CD4-positive, alpha-beta T cell treated with Interleukin-6 for 4 hours (primary cell): ENCODE measurements at regions not wholly inside any gene's neighbourhood (a gene's known extent, or its start where the extent isn't known, plus 50 kb on each side); places are given as distances from the start of the nearest gene placed in this dataset.

Experiments used
- DNase-seq: peaks from one replicate; pipeline ENCODE4 v3.0.0-alpha.2; 2020; ENCODE audit warnings: mixed read lengths

DNA sequence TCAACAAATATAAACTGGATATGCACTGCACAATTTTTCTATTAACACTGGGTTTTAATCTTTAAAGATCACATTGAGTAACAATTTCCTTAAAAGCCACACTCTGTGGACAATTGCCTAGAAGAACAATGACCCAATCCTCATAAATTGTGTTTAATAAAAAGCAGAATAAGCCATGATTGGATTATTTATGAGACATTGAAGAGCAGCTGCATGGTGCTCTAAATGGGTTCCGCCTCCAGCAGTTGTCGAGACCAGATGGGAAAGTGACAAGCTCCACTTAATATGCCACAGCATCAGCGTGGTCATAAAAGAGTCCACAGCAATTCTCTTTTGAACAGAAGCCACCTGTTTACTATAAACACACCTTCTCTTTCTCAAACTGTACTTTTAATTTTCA is 635.2 kb upstream of the FRG1 start:
- DNase-seq = no peak

DNA sequence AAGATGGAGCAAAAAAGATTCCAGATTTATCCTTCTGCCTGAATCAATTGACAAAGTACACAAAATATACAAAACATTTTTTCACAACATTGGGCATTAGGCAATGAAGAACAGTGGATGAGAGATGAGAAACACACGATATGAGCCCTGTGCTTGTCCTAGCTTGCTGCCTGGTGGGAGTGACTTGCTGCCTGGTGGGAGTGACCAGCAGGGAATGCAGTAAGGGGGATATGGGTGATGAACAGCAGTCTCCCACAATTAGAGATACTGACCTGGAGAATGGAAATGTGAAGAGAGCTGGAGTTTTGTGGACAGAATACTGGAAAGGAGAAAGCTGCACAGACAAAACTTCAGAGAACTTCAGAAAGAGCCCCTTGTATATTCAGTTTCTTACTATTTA is 629.4 kb upstream of the FRG1 start:
- DNase-seq = no peak

DNA sequence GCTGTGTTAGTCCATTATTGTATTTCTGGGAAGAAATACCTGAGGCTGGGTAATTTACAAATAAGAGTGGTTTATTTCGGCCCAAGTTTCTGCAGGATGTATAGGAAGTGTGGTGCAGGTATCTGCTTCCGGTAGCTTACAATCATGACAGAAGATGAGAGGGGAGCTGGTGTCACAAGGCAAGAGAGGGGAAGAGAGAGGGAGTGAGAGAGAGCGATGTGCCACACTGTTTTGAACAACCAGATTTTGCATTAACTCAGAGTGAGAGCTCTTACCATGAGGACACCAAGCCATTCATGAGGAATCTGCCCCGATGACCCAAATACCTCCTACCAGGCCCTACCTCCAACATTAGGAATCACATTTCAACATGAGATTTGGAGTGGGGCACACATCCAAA is 627.6 kb upstream of the FRG1 start:
- DNase-seq = no peak

DNA sequence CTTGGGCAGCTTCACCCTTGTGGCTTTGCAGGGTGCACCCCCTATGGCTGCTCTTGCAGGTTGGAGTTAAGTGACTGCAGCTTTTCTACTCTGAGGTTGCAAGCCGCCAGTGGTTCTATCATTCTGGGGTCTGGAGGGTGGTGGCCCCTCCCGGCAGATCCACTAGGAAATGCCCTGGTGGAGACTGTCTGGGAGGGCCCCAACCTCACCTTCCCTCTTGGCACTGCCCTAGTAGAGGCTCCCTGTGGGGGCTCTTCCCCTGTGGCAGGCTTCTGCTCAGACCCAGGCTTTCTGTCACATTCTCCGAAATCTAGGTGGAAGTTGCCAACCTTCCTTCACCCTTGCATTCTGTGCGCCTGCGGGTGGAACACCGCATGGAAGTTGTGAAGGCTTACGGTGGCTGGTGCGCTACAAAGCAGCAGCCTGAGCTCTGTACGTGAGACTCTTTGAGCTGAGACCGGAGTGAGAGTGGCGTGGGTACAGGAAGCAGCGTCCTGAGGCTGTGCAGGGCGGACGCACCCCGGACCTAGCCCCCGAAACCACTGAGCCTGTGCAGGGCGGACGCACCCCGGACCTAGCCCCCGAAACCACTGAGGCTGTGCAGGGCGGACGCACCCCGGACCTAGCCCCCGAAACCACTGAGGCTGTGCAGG is 626.7 kb upstream of the FRG1 start:
- DNase-seq = no peak

DNA sequence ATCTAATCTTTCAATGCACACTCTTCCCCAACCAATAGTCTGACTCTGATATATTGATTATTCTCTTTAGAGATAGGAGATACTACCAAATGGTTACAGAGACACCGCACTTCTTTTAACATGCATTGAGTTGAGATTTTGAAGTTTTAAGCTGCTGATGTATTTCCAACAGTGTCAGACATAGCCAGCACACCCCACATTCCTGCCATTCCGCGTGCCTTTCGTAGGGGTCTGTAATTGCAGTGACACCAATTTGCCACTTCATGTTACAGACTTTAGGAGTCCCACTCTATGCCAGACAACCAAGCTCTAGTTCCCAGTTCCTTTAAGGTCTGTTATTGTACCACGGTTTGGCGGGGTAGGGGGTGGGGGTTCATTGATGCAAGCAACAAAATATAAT is 618.2 kb upstream of the FRG1 start:
- no peak for DNase-seq

DNA sequence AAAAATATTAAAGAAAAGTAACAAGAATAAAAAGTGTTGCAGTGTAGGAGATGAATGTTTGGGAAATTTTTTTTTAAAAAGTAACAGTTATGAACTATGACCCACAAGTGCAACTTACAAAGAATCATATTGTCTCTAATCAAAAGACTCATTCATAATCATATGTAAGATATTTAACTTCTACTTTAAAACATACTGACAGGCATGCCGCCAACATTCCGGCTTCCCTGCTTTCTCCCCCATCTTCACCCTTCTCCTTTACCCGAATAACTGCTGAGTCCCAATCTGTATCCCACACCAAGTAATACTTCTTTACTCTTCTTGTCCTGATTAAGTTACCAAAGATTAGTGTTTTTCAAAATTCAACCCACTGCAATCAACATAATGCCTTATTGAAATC is 598.8 kb upstream of the FRG1 start:
- no peak for DNase-seq

DNA sequence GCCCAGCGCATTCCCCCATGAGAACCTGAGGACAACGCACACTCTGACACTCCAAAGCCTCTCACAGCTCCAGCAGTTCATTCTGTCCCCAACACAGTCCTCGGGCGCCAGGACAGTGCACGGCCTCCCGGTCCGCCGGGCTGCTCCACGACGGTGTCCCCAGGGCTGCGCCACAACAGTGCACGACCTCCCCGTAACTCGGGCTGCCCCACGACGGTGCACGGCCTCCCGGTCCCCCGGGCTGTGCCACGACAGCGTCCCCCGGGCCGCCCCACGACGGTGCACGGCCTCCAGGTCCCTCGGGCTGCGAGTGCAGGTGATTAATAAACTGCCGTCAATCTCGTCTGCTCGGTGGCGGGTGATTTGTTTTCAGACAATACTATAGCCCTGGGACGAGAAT is 585.1 kb upstream of the FRG1 start:
- DNase-seq = no peak

DNA sequence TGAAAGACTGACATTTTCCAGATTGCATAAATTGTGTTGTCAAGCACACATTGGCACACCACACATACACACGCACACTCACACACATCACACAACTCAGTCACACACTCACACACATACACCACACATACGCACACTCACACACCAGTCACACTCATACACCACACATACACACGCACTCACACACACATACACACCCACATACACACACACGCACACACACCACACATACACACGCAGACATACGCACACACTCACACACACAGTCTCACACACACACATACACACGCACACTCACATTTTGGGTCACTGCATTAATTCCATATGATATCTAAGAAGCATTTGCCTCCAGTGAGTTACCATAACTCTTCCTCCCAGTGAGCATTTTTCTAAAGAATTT is 578.3 kb upstream of the FRG1 start:
- DNase-seq = no peak

DNA sequence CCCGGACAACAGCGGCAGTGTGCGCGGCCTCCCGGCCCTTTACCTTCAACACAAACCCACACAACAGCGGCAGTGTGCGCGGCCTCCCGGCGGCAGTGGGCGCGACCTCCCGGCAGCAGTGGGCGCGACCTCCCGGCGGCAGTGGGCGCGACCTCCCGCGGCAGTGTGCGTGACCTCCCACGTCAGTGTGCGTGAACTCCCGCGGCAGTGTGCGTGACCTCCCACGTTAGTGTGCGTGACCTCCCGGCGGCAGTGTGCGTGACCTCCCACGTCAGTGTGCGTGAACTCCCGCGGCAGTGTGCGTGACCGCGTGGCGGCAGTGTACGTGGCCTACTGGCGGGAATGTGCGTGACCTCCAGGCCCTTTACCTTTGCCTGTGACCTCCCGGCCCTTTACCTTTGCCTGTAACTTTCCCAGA is 576.6 kb upstream of the FRG1 start:
- no peak for DNase-seq

DNA sequence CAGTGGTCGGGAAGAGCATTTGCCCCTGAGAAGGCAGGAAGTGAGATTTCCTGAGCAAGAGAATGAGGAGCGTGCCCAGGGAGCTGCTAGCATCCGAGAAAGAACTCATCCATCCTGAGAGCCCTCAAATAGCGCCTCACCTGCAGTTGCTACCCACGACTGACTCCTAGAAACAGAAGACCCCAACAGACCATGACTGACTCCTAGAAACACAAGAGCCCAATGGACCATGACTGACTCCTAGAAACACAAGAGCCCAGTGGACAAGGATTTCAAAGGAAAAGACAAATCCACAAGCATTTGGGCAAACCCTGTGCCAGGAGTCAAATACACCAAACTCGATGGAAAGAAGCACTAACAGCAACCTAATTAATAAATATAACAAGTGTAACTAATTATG is 575.2 kb upstream of the FRG1 start:
- no peak for DNase-seq

DNA sequence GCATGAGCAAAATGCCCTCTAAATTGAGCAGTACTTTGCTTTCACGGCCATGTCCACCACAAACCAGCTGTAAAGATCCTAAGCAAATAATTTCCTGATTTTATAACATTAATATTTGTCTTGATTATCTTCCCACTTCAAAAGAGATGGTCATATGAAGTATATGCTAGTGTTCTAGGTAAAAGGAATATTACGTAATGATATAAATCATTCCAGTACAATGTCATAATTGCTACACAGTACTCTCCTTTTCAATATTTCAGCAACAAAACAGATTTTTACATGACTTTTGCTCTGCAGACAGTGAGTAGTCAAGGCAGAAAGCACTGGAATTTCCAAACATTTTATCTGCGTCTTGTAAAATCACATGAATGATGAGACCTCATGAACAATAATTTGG is 572.8 kb upstream of the FRG1 start:
- no peak for DNase-seq

DNA sequence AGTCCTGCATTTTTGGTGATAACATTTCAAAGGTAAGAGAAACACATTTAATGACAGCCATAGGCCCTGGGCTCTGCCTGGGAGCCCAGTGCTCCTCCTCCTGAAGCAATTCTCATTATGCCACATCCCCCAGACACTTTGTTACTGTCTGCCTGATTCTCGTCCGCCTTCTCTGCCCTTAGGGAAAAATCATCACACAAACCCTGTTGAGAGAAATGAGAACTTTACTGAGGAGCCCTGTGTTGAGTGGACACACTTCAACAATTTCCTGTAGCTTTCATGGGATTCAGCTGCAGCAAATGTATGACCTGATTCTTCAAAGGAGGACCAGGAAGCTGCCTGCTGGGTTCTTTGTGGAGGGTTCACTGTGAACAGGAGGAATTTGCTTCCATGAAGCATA is 566.5 kb upstream of the FRG1 start:
- DNase-seq = no peak

DNA sequence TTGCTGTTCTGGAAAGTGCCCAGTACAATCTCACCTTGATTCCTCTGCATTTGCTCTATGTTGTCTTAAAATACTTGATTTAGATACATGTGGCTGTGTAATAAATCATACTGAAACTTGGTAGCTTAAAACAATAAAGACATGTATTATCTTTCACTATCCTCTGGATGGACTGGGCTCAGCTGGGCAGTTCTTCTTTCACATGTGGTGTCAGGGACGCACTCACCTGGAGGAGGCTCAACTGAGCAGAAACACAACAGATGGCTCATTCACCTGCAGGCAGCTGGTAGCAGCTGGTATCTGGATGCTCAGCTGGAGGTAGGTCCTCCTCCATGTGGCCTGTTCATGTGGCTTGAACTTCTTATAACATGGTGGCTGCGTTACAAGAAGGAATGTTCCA is 563.8 kb upstream of the FRG1 start:
- no peak for DNase-seq

DNA sequence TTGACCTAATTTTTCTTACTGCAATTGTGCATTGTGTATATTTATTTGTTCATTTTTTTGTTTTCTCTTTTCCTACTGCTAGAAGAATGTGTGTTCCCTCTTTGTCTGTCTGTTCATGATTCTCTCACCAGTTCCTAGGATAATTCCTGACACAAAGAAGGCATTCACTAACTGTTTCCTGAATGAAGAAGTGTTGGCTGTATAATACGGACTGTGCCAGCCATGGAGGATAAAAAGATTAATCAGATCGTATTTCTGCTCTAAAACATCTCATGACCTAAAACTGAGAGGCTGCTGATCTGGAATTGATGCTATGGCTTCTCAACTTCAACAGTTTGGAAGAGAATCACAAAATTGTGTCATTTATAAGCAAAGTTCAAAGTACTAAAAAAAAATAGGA is 563.1 kb upstream of the FRG1 start:
- DNase-seq = no peak

DNA sequence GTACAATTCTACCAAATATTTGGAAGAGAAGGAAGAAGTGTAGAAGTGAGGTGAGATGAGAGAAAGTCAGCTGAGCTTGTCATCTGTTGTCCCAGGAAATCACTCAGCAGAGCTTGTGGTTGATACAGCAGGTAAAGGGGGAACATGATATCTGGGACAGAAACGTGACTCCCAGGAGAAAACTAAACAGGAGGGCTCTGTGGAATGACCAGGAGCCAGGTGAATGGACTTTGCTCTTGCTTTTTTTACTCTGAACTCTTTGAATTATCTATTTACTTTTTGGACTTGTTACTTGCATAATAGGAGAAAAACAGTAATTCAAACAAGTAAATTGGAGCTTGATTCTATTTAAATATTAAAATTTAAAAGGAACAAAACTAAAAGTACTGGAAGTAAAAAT is 555.6 kb upstream of the FRG1 start:
- no peak for DNase-seq

DNA sequence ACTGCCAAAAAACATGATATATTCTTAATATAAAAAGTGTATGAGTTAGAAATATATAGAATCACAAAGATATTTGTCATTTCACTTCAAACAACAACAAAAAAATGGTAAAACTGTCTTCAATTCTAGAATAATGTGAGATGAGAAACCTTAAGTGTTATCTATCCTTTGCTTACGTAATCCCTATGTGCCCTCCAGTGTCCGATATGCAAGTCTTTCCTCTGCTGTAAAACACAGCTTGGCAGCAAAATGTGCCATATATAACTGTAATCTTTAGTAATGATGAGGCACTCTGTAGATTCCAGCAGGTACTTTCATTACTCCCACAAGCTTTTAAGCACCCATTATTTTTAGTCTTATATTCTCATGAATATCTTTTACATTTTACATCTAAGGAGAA is 555.1 kb upstream of the FRG1 start:
- DNase-seq = no peak

DNA sequence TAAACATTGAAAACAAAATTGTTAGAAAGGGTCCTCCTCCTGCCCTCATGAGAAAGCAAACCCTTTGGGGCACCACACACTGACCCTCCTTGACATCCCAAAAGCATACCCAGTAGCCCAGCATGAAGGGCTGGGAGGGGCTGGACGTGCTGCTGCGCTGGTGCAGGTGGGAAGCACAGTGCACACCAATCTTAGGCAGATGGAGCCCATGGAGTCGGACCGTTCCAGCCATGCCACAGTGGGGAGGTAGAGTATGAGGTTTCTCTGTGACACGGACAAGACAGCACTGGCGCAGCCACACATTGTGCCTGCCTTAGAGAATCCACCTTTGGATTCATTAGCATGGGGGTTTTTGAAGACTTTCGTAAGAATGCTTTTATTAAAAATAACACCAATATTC is 544.2 kb upstream of the FRG1 start:
- no peak for DNase-seq

DNA sequence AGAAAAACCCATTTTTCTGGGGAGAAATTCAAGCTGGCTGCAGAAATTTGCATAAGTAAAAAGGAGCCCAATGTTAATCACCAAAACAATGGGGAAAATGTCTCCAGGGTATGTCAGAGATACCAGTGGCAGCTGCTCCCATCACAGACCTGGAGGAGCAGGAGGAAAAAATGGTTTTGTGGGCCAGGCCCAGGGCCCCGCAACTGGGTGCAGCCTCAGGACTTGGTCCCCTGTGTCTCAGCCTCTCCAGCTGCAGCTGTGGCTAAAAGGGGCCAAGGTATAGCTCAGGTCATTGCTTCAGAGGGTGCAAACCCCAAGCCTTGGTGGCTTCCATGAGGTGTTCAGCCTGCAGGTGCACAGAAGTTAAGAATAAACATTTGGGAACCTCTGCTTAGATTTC is 536.4 kb upstream of the FRG1 start:
- no peak for DNase-seq

DNA sequence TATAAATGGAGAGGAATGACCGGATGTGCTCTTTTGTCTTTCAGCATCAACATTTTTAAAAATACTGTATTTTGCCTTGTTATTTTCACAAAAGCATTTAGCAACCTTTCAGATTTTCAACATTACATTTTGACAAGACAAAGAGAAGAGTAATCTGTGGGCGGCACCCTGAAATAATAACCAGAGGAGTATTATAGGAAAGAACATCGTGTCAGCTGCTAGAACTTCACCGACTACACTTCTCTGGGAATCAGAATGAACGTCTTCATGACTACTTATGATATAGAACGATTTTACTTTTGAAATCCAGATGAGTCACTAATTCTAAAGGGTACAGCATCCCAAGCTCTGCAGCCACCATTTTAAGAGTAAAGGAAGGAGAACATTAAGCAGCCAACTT is 531.5 kb upstream of the FRG1 start:
- DNase-seq = no peak

DNA sequence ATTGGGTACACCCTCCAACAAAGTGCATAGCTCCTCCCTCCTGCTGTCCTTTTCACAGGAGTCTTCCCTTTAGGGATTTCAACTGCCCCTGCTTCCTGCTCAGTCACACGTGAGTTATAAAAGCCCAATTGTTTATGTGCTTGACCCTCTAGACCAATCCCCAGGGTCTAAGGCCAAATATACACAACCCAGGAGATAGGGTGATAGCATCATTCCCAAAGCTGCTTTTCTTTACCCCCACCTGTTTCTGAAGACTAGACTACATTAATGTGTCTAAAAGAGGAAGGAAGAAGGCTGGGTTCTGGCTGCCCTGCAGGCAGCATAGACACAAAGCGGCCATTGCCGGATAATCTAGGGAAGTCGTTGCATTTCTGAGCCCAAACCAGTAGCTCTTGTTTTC is 526.7 kb upstream of the FRG1 start:
- DNase-seq = no peak

DNA sequence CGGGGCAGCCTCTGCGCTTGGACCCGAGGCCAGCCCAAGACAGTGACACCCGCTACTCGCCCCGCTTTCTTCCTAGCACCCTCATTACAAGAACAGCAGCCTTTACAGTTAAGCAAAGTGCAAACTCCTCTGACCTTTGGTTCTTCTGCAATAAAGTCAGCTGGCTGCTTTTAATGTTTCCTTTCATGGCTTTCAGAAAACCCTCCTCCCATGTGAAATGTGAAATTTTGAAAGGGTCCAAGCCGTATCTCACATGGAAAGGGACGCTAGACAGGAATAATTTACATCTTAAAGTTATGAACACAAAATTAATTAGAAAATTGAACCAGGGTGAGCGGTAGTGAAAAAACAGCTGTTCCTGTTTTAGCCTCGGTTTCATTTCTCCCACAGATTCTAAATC is 520.1 kb upstream of the FRG1 start:
- no peak for DNase-seq

DNA sequence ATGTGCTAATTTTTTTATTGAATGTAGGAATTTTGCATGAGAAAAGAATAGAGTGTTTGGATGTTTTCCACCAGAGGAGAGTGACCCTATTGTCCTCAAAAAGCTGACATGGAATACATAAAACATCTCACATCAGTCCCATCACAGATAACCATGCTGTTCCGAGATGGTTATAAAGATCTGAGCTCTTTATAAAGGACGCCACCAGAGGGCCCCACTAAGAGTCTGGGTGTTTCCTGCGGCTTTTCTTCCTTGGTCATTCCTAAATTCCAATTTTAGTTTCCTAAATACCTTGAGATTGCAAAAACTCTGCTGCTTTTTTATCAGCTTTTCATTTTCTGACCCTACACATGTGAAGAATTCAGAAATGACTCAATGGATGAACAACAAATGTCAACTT is 504.5 kb upstream of the FRG1 start:
- DNase-seq = no peak

DNA sequence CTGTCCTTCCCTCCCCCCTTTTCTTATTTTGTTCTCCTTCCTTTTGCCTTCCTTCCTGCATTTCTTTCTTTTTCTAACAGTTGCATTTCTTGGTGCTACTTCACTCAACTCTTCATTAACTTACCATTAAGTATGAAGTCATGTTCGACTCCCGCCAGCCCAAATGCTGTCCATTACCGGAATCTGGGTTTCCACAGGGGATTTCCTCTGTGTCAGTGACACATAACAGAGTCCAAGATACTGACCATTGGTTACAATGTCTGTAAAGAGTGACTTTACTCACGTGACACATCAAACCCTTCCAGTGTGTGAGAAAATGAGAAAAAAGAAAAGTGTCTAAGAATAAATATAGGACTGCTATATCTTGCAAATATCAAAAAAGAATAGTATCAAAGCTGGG is 500.0 kb upstream of the FRG1 start:
- no peak for DNase-seq

DNA sequence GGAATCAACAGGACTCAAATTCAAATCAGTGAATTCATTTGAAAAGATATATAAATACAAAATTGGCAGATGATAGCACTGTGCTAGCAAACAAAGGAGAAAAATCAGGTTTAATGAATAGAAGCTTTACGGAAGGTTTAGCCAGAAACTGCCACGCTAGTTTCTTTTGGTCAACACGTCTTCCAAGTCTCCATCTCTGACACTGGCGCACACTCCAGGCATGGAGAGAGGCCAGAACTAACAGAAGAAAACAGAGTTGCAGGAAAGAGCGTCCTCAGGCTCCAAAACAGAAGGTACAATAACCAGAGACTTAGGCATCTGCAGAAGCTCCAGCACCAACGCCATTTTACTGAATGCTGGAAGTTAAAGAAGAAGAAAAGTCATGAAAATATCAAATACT is 497.3 kb upstream of the FRG1 start:
- DNase-seq = no peak

DNA sequence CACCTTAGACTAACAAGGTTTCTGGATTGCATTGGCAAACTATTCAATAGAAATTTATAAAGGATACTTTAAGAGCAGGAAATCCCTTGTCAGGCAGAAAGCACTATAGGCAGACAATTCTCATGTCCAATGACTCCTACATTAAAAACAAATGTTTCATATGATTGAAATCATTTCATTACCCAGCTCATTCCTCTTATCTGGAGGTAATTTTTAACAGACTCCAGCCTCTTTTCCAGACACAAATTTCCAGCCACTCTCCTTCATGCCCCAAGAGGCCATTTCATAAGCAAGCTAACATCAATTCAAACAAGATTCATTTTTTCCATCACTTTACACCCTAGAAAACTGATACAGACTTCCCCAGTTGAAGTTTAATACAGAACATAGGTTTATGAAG is 495.1 kb upstream of the FRG1 start:
- no peak for DNase-seq

DNA sequence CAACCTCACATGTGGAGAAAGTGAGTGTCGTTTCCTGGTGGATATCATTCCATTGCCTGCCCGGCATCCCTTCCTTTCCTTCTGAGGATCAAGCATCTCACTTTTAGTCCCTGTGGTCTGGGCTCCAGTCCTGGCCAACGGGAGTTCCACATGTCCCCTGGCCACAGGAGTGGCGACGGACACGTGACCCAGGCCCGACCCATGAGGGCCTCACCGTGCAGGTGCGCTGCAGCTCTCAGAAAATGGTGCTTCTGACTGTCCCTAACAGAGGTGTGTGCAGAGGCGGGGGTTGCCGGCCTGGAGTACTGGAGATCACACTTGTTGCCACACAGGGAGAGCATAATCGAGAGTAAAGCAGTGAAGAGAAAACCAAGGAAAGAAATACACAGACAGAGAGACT is 476.9 kb upstream of the FRG1 start:
- no peak for DNase-seq
